HEK293 (cell line): ENCODE measurements at regions not wholly inside any gene's neighbourhood (a gene's known extent, or its start where the extent isn't known, plus 50 kb on each side); places are given as distances from the start of the nearest gene placed in this dataset.

Source experiments
- CTCF ChIP-seq: fragments of 450-650 bp; formaldehyde crosslinking; IDR thresholded peaks from 2 replicates; pipeline ENCODE4 v1.5.1; 2016; ENCODE audit warnings: missing biosample characterization, missing genetic modification characterization
- KLF7 ChIP-seq: fragments of 450-650 bp; formaldehyde crosslinking; IDR thresholded peaks from 2 replicates; pipeline ENCODE4 v1.5.1; 2016; ENCODE audit warnings: missing biosample characterization, missing genetic modification characterization, borderline replicate concordance
- YY1 ChIP-seq: fragments of 450-650 bp; formaldehyde crosslinking; IDR thresholded peaks from 2 replicates; pipeline ENCODE4 v1.5.1; 2018; ENCODE audit warnings: missing biosample characterization, missing genetic modification characterization
- ZNF2 ChIP-seq: fragments of 450-650 bp; formaldehyde crosslinking; IDR thresholded peaks from 2 replicates; pipeline ENCODE4 v1.5.1; 2016; ENCODE audit warnings: missing biosample characterization, missing genetic modification characterization
- ZNF785 ChIP-seq: fragments of 450-650 bp; formaldehyde crosslinking; IDR thresholded peaks from 2 replicates; pipeline ENCODE4 v1.5.1; 2016; ENCODE audit warnings: missing biosample characterization, missing genetic modification characterization

DNA sequence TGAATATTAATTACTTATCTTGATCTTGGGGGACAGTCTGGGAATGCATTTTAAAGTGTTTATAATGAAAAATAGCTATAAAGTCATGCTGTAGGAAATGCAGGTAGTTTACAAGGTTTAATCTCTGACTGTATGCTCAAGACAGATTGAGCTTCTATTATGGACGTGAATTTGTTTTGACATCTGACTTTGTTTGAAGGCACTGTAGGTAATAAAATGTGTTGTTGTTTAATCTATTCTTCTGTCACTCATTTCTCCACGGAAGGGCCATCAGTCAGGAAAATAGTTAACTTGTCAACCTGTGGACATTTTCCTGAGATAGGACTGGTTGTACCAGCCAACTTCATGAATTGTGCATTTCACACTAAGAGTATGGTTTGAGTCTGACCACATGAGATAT lies 893.1 kb upstream of the SLITRK6 start:
- TF ChIP-seq ZNF2 (no peak), KLF7 (tag by site-specific recombination) (no peak), CTCF (tag by site-specific recombination) (no peak), ZNF785 (tag by site-specific recombination) (no peak), YY1 (no peak)
